SK-N-SH (cell line): ENCODE measurements at regions not wholly inside any gene's neighbourhood (a gene's known extent, or its start where the extent isn't known, plus 50 kb on each side); places are given as distances from the start of the nearest gene placed in this dataset.

Experiments used
- CTCF ChIA-PET: fragments of 300-600, 350-600 bp; formaldehyde crosslinking; extraction: SDS; loops from one replicate; lab custom pipeline; 2021; lab: Yijun Ruan, JAX
- POLR2A ChIA-PET: fragments of 350-600 bp; sonication (Branson Sonifier 250); formaldehyde crosslinking; extraction: SDS; loops from one replicate; lab custom pipeline; 2020; ENCODE audit warnings: antibody characterized with exemption, inconsistent platforms; lab: Yijun Ruan, JAX
- DNase-seq: peaks from one replicate; pipeline ENCODE4 v3.0.0; 2012
- H2AFZ ChIP-seq: fragments of 200-600 bp; sonication (generic); 2 replicates; pipeline ENCODE4 v1.8.1; 2016; ENCODE audit warnings: antibody characterized with exemption, mild to moderate bottlenecking, low read depth
- H3F3A ChIP-seq: fragments of 200-600 bp; sonication (generic); replicated peaks from 2 replicates; pipeline ENCODE3; 2016; ENCODE audit warnings: antibody characterized with exemption, mild to moderate bottlenecking; ENCODE audit not compliant: insufficient read depth
- H3K27ac ChIP-seq, 2 experiments: fragments of 200-500 bp in 1 of 2; fragments of 200-600 bp in 1 of 2; sonication (Bioruptor generic) in 1 of 2; sonication (generic), shearing (Covaris generic) in 1 of 2; 2 replicates each; pipeline versions ENCODE4 v1.5.1 to v1.6.1; 2014 to 2016; ENCODE audit warnings: low read depth in 2 of 2, inconsistent platforms in 1 of 2, low read length in 1 of 2, mild to moderate bottlenecking in 1 of 2, mixed read lengths in 1 of 2
- H3K27me3 ChIP-seq: fragments of 200-600 bp; sonication (generic), shearing (Covaris generic); 2 replicates; pipeline ENCODE4 v1.6.1; 2016; ENCODE audit warnings: mixed run types; ENCODE audit not compliant: insufficient read depth
- H3K36me3 ChIP-seq, 2 experiments: fragments of 200-500 bp in 1 of 2; fragments of 200-600 bp in 1 of 2; sonication (Bioruptor generic) in 1 of 2; sonication (generic) in 1 of 2; replicated peaks in 1 of 2; 2 replicates each; pipeline versions ENCODE3 to v1.5.1; 2014 to 2016; ENCODE audit warnings: low read length in 1 of 2, mild to moderate bottlenecking in 1 of 2; ENCODE audit not compliant: insufficient read depth in 2 of 2, control insufficient read depth in 1 of 2
- H3K4me1 ChIP-seq, 2 experiments: fragments of 200-500 bp in 1 of 2; fragments of 200-600 bp in 1 of 2; sonication (Bioruptor generic) in 1 of 2; sonication (generic), shearing (Covaris generic) in 1 of 2; 2 replicates each; pipeline versions ENCODE4 v1.5.1 to v1.6.1; 2014 to 2016; ENCODE audit warnings: low read depth in 1 of 2, low read length in 1 of 2, mixed run types in 1 of 2; ENCODE audit not compliant: insufficient read depth in 2 of 2, control insufficient read depth in 1 of 2
- H3K4me2 ChIP-seq: fragments of 200-600 bp; sonication (generic), shearing (Covaris generic); 2 replicates; pipeline ENCODE4 v1.6.1; 2017; ENCODE audit warnings: mixed run types
- H3K4me3 ChIP-seq, 2 experiments: fragments of 200-500 bp in 1 of 2; fragments of 200-600 bp in 1 of 2; sonication (Bioruptor generic) in 1 of 2; sonication (generic), shearing (Covaris generic) in 1 of 2; 2 replicates each; pipeline versions ENCODE4 v1.5.1 to v1.8.1; 2014 to 2016; ENCODE audit warnings: low read depth in 2 of 2, inconsistent platforms in 1 of 2, low read length in 1 of 2, mild to moderate bottlenecking in 1 of 2, mixed read lengths in 1 of 2, moderate library complexity in 1 of 2
- H3K79me2 ChIP-seq: fragments of 200-600 bp; sonication (generic); 2 replicates; pipeline ENCODE4 v1.8.1; 2017; ENCODE audit warnings: mild to moderate bottlenecking; ENCODE audit not compliant: insufficient read depth
- H3K9ac ChIP-seq: fragments of 200-600 bp; sonication (generic); 2 replicates; pipeline ENCODE4 v1.6.1; 2017; ENCODE audit warnings: mixed run types
- H3K9me2 ChIP-seq: fragments of 200-600 bp; sonication (generic); 2 replicates; pipeline ENCODE4 v1.6.1; 2017; ENCODE audit warnings: mixed run types
- H3K9me3 ChIP-seq: fragments of 200-600 bp; sonication (generic); 2 replicates; pipeline ENCODE4 v1.6.1; 2017; ENCODE audit warnings: mixed run types, mild to moderate bottlenecking, moderate library complexity
- H4K20me1 ChIP-seq: fragments of 200-600 bp; sonication (generic); 2 replicates; pipeline ENCODE4 v1.6.1; 2017; ENCODE audit warnings: mild to moderate bottlenecking, mixed run types; ENCODE audit not compliant: insufficient read depth
- CHD2 ChIP-seq: fragments of 150-350 bp; IDR thresholded peaks from 2 replicates; pipeline ENCODE4 v1.6.1; 2018; ENCODE audit warnings: low read length; ENCODE audit not compliant: partially characterized antibody
- ELF1 ChIP-seq: IDR thresholded peaks from 2 replicates; pipeline ENCODE4 v1.4.0; 2012
- EZH2phosphoT487 ChIP-seq: fragments of 200-600 bp; sonication (generic); IDR thresholded peaks from 2 replicates; pipeline ENCODE4 v1.6.1; 2017; ENCODE audit warnings: low read depth, mixed run types, mild to moderate bottlenecking, antibody characterized with exemption, moderate library complexity, borderline replicate concordance
- FOSL2 ChIP-seq: IDR thresholded peaks from 2 replicates; pipeline ENCODE4 v1.4.0; 2012; ENCODE audit warnings: low read depth, mild to moderate bottlenecking, moderate library complexity, borderline replicate concordance
- FOXJ3 ChIP-seq: sonication (generic); formaldehyde crosslinking; IDR thresholded peaks from 2 replicates; pipeline ENCODE4 v1.5.1; 2020; ENCODE audit warnings: mild to moderate bottlenecking, missing genetic modification reagents
- FOXM1 ChIP-seq: IDR thresholded peaks from 2 replicates; pipeline ENCODE4 v1.4.0; 2012; ENCODE audit warnings: low read depth, mild to moderate bottlenecking
- GATA2 ChIP-seq: sonication (generic); formaldehyde crosslinking; IDR thresholded peaks from 2 replicates; pipeline ENCODE4 v1.5.0; 2020; ENCODE audit warnings: mild to moderate bottlenecking, missing genetic modification reagents
- MEF2A ChIP-seq: IDR thresholded peaks from 2 replicates; pipeline ENCODE4 v1.4.0; 2012; ENCODE audit warnings: low read depth, borderline replicate concordance
- NFIC ChIP-seq: IDR thresholded peaks from 2 replicates; pipeline ENCODE4 v1.4.0; 2012; ENCODE audit warnings: borderline replicate concordance
- RAD21 ChIP-seq: IDR thresholded peaks from 2 replicates; pipeline ENCODE4 v1.6.1; 2012; ENCODE audit warnings: mild to moderate bottlenecking, low read length
- RCOR1 ChIP-seq: fragments of 150-350 bp; IDR thresholded peaks from 2 replicates; pipeline ENCODE4 v1.6.1; 2017; ENCODE audit warnings: antibody characterized with exemption, low read length
- REST ChIP-seq: IDR thresholded peaks from 2 replicates; pipeline ENCODE4 v1.6.1; 2012; ENCODE audit warnings: mild to moderate bottlenecking, low read depth, low read length, moderate library complexity
- RFX5 ChIP-seq: IDR thresholded peaks from 2 replicates; pipeline ENCODE4 v1.6.1; 2012; ENCODE audit warnings: mild to moderate bottlenecking, improper control_type of control experiment, low read length
- RXRA ChIP-seq: IDR thresholded peaks from 2 replicates; pipeline ENCODE4 v1.4.0; 2012; ENCODE audit warnings: low read depth, mild to moderate bottlenecking, borderline replicate concordance
- USF2 ChIP-seq: fragments of 150-350 bp; IDR thresholded peaks from 2 replicates; pipeline ENCODE4 v1.6.1; 2017; ENCODE audit warnings: antibody characterized with exemption, low read length, low read depth, borderline replicate concordance
- WGBS: methylation state at CpG from one replicate; pipeline ENCODE4 v1.1.6; 2017; ENCODE audit warnings: low lambda C conversion rate; 5-methylcytosine and 5-hydroxymethylcytosine counted together

GRCh38 chr3:41144631-41145030 is 54.7 kb upstream of the CTNNB1 start:
- no peak for DNase-seq
- no peak overlapping the region for H3K4me3 ChIP-seq
- H3K9me2 ChIP-seq: no peaks in the 10 kb centered on the region
- H3K4me2 ChIP-seq: no peak overlapping the region
- TF ChIP-seq ELF1: no peak
- no peak for TF ChIP-seq RXRA
- no peak for TF ChIP-seq FOSL2
- no peak for TF ChIP-seq USF2
- TF ChIP-seq CHD2: no peak
- ChIA-PET CTCF (no interaction called here), POLR2A (no interaction called here)
- 0% methylated on average over 1 of the region's 1 CpG for WGBS
- H3K36me3 ChIP-seq: no peaks in the 10 kb centered on the region
- H3K27me3 ChIP-seq: no peaks in the 10 kb centered on the region
- no peaks in the 10 kb centered on the region for H3F3A ChIP-seq
- H3K9ac ChIP-seq: no peak overlapping the region
- no peaks in the 10 kb centered on the region for H3K79me2 ChIP-seq
- H3K27ac ChIP-seq: no peak overlapping the region
- no peaks in the 10 kb centered on the region for H4K20me1 ChIP-seq
- H3K9me3 ChIP-seq: no peaks in the 10 kb centered on the region
- no peak overlapping the region for H2AFZ ChIP-seq
- no peaks in the 10 kb centered on the region for H3K4me1 ChIP-seq

- DNase-seq: peak; percentile 7
Observed at GRCh38 chr3:41148478-41148877, 50.8 kb upstream of the CTNNB1 start.

More at GRCh38 chr3:41148478-41148877, 50.8 kb upstream of the CTNNB1 start:
- WGBS: 25% methylated on average over 2 of the region's 2 CpGs
- ChIA-PET POLR2A (no interaction called here), CTCF (no interaction called here)
- Histone ChIP-seq H3K27ac (no peak overlapping the region), H3K79me2 (no peaks in the 10 kb centered on the region), H3K27me3 (no peaks in the 10 kb centered on the region), H3K9me2 (no peaks in the 10 kb centered on the region), H3F3A (no peaks in the 10 kb centered on the region), H3K36me3 (no peaks in the 10 kb centered on the region), H3K9me3 (no peaks in the 10 kb centered on the region), H2AFZ (no peak overlapping the region), H3K4me1 (no peaks in the 10 kb centered on the region), H4K20me1 (no peaks in the 10 kb centered on the region), H3K9ac (no peak overlapping the region), H3K4me3 (no peak overlapping the region), H3K4me2 (no peak overlapping the region)
- TF ChIP-seq RFX5 (no peak), EZH2phosphoT487 (no peak), USF2 (no peak), REST (no peak), FOXJ3 (CRISPR knock-in tag) (no peak), MEF2A (no peak), FOXM1 (no peak), RCOR1 (no peak), RAD21 (no peak), GATA2 (CRISPR knock-in tag) (no peak), NFIC (no peak)
